ENCODE measurements at regions not wholly inside any gene's neighbourhood (a gene's known extent, or its start where the extent isn't known, plus 50 kb on each side); places are given as distances from the start of the nearest gene placed in this dataset.

- Histone ChIP-seq H3K36me3 (ENCODE audit: control insufficient read depth in 1 of 2, insufficient read depth in 2 of 2, low read length in 2 of 2) (no peaks in the 10 kb centered on the region), H3K4me2 (ENCODE audit: low read length) (no peak overlapping the region), H3K9me3 (ENCODE audit: control insufficient read depth in 1 of 2, insufficient read depth in 1 of 2, low read depth in 1 of 2, low read length in 2 of 2) (peaks cover 0 to 5% of the 10 kb centered on the region in 2 experiments; a peak in 1 of 4 replicates), H3K27me3 (ENCODE audit: insufficient read depth, low read length) (no peaks in the 10 kb centered on the region; the same call in 1 of the 2 replicates), H3K79me2 (ENCODE audit: insufficient read depth, low read length) (no peaks in the 10 kb centered on the region), H3K9ac (ENCODE audit: low read length) (no peak overlapping the region), H3K27ac (ENCODE audit: low read depth, low read length) (no peak overlapping the region), H3K4me3 (replicated peaks in 1 of 2; ENCODE audit: low read depth in 1 of 2, low read length in 2 of 2) (no peak overlapping the region), H3K9me2 (ENCODE audit: insufficient read depth) (no peaks in the 10 kb centered on the region), H4K20me1 (ENCODE audit: insufficient read depth) (no peaks in the 10 kb centered on the region), H2AFZ (ENCODE audit: low read depth, low read length, poor library complexity, severe bottlenecking) (no peak overlapping the region), H3K4me1 (ENCODE audit: control insufficient read depth in 1 of 2, insufficient read depth in 2 of 2, low read length in 2 of 2) (no peaks in the 10 kb centered on the region)
- ChIA-PET CTCF (interaction anchor here (1.1 kb wide), 1 partner anchor 15 kb away, joined by 4 read pairs; no protein-coding TSS in a partner anchor), RAD21 (ENCODE audit: low non-redundant PET in 1 of 2, low total read pairs in 2 of 2, uncharacterized antibody in 2 of 2, unreplicated experiment in 2 of 2) (no interaction called here), POLR2A (no interaction called here)
- DNase-seq (ENCODE audit: low read depth, low spot score), result no peak
- no peak for TF ChIP-seq REST (IDR thresholded peaks at IDR 0.05; ENCODE audit: low read depth)
- TF ChIP-seq ZBTB33 (IDR thresholded peaks at IDR 0.05; ENCODE audit: extremely low read depth, insufficient replicate concordance, low read length), result no peak
- TF ChIP-seq RAD21 (IDR thresholded peaks at IDR 0.05; ENCODE audit: low read depth), result no peak
- no peak for TF ChIP-seq YY1 (IDR thresholded peaks at IDR 0.05; ENCODE audit: extremely low read depth, insufficient replicate concordance, low read depth, low read length)
- TF ChIP-seq POLR2AphosphoS5 (IDR thresholded peaks at IDR 0.05; ENCODE audit: low read depth, low read length), result no peak
- no peak for TF ChIP-seq ELF1 (IDR thresholded peaks at IDR 0.05; ENCODE audit: borderline replicate concordance, low read depth)
- TF ChIP-seq POLR2A (IDR thresholded peaks at IDR 0.05; ENCODE audit: borderline replicate concordance, extremely low read depth, insufficient read depth, insufficient read length), result no peak
- TF ChIP-seq EGR1 (IDR thresholded peaks at IDR 0.05; ENCODE audit: low read depth), result no peak
- no peak for TF ChIP-seq TCF7L2 (IDR thresholded peaks at IDR 0.05; ENCODE audit: borderline replicate concordance, extremely low read depth, insufficient read depth, insufficient read length)
- no peak for TF ChIP-seq SIN3A (IDR thresholded peaks at IDR 0.05; ENCODE audit: low read depth)
- no peak for TF ChIP-seq ZFX (IDR thresholded peaks at IDR 0.05)
- intact Hi-C loops (cut with micrococcal nuclease), result no loop called here
- no peak for ATAC-seq
- no TSS peak for BruUV-seq (replicated peaks)
Measured at GRCh38 chr14:56379956-56380355, 199.6 kb upstream of the TMEM260 start.

Measured in HCT116 (cell line).